RWPE2 (cell line): ENCODE measurements at regions not wholly inside any gene's neighbourhood (a gene's known extent, or its start where the extent isn't known, plus 50 kb on each side); places are given as distances from the start of the nearest gene placed in this dataset.
A peak's percentile ranks its signal among the peaks of the same experiment; 100 is the strongest.

Experiments used
- ATAC-seq: fragments of 200-7000 bp; cut with Tn5 transposase; 3 replicates; pipeline ENCODE4 v1.9.1; 2021; ENCODE audit warnings: low read depth
- DNase-seq: peaks from one replicate; pipeline ENCODE4 v3.0.0-alpha.2; 2020; ENCODE audit warnings: low spot score
- H3K27ac ChIP-seq: fragments of 450-650 bp; 2 replicates; pipeline ENCODE4 v1.5.1; 2017; ENCODE audit warnings: mild to moderate bottlenecking; ENCODE audit not compliant: poor library complexity, severe bottlenecking
- H3K27me3 ChIP-seq: fragments of 250-450 bp; sonication (Bioruptor Pico); 2 replicates; pipeline ENCODE4 v1.5.1; 2021; ENCODE audit warnings: mild to moderate bottlenecking, moderate library complexity; ENCODE audit not compliant: insufficient read depth, poor library complexity, severe bottlenecking
- H3K36me3 ChIP-seq: fragments of 250-450 bp; sonication (Bioruptor Pico); 2 replicates; pipeline ENCODE4 v1.5.1; 2020; ENCODE audit warnings: low read depth, mild to moderate bottlenecking, moderate library complexity
- H3K4me1 ChIP-seq: fragments of 250-450 bp; sonication (Bioruptor Pico); 2 replicates; pipeline ENCODE4 v1.5.1; 2021; ENCODE audit warnings: mild to moderate bottlenecking, moderate library complexity; ENCODE audit not compliant: insufficient read depth, poor library complexity, severe bottlenecking
- H3K4me3 ChIP-seq: fragments of 250-450 bp; sonication (Bioruptor Pico); 2 replicates; pipeline ENCODE4 v1.5.1; 2021; ENCODE audit warnings: mild to moderate bottlenecking, moderate library complexity; ENCODE audit not compliant: severe bottlenecking
- H3K9me3 ChIP-seq: fragments of 250-450 bp; sonication (Bioruptor Pico); 2 replicates; pipeline ENCODE4 v1.5.1; 2021; ENCODE audit warnings: mild to moderate bottlenecking, moderate library complexity; ENCODE audit not compliant: severe bottlenecking
- CTCF ChIP-seq: fragments of 450-650 bp; IDR thresholded peaks from one replicate; pipeline ENCODE4 v1.5.1; 2017; ENCODE audit warnings: mild to moderate bottlenecking, moderate library complexity; ENCODE audit not compliant: poor library complexity, severe bottlenecking

- no peak for ATAC-seq
- Histone ChIP-seq H3K27me3 (no peaks in the 10 kb centered on the region), H3K4me1 (peaks cover 10% of the 10 kb centered on the region), H3K27ac (no peak overlapping the region), H3K36me3 (no peaks in the 10 kb centered on the region), H3K4me3 (no peak overlapping the region), H3K9me3 (no peaks in the 10 kb centered on the region)
- TF ChIP-seq CTCF = no peak
- no peak for DNase-seq
These were observed 259.1 kb upstream of the SLIT2 start for GRCh38 chr4:19992471-19993093.

- no peak overlapping the region for H3K4me3 ChIP-seq
- H3K36me3 ChIP-seq = no peaks in the 10 kb centered on the region
- peaks cover 22% of the 10 kb centered on the region for H3K4me1 ChIP-seq
- DNase-seq = no peak
- ATAC-seq = peak; percentile 63; the same call in 2 of the 3 replicates
- TF ChIP-seq CTCF = no peak
- H3K9me3 ChIP-seq = no peaks in the 10 kb centered on the region
- peak overlapping the region; percentile 30 for H3K27ac ChIP-seq
- no peaks in the 10 kb centered on the region for H3K27me3 ChIP-seq
These were observed 264.0 kb upstream of the SLIT2 start for GRCh38 chr4:19987746-19988145.

GRCh38 chr4:19983072-19983471, 268.6 kb upstream of the SLIT2 start:
- Histone ChIP-seq H3K36me3 (no peaks in the 10 kb centered on the region), H3K9me3 (peaks cover 1% of the 10 kb centered on the region), H3K27ac (peak overlapping the region; percentile 96), H3K27me3 (no peaks in the 10 kb centered on the region), H3K4me1 (peaks cover 30% of the 10 kb centered on the region), H3K4me3 (no peak overlapping the region)
- ATAC-seq = peak; percentile 91
- no peak for DNase-seq
- TF ChIP-seq CTCF = no peak

- peak; percentile 64 for ATAC-seq
These were observed 269.1 kb upstream of the SLIT2 start for GRCh38 chr4:19982556-19982955.

More at GRCh38 chr4:19982556-19982955, 269.1 kb upstream of the SLIT2 start:
- Histone ChIP-seq H3K36me3 (no peaks in the 10 kb centered on the region), H3K4me1 (peaks cover 25% of the 10 kb centered on the region), H3K4me3 (no peak overlapping the region), H3K9me3 (peaks cover 2% of the 10 kb centered on the region), H3K27ac (peak overlapping the region; percentile 96), H3K27me3 (no peaks in the 10 kb centered on the region)
- DNase-seq = no peak
- no peak for TF ChIP-seq CTCF
